ENCODE measurements at regions not wholly inside any gene's neighbourhood (a gene's known extent, or its start where the extent isn't known, plus 50 kb on each side); places are given as distances from the start of the nearest gene placed in this dataset.

GRCh38 chr6:125503181-125503580 is 201.4 kb upstream of the HDDC2 start:
- Histone ChIP-seq H3K79me2 (ENCODE audit: insufficient read depth, low read length) (no peaks in the 10 kb centered on the region), H3K4ac (ENCODE audit: low read depth, low read length) (no peak overlapping the region), H3K18ac (ENCODE audit: insufficient read length, low read depth, low read length) (no peak overlapping the region), H2AFZ (ENCODE audit: low read length) (no peak overlapping the region), H3K4me1 (ENCODE audit: insufficient read depth, low read length) (peaks cover 11% of the 10 kb centered on the region; the same call in 1 of the 2 replicates), H4K20me1 (ENCODE audit: control insufficient read depth, insufficient read depth, insufficient read length) (no peaks in the 10 kb centered on the region), H3T11ph (ENCODE audit: low read length) (no peak overlapping the region), H3K23me2 (ENCODE audit: insufficient read length, low read depth, low read length, poor library complexity, severe bottlenecking) (no peaks in the 10 kb centered on the region), H3K9me3 (ENCODE audit: control insufficient read depth, low read depth, low read length) (no peaks in the 10 kb centered on the region), H3K79me1 (ENCODE audit: insufficient read depth, low read depth, low read length, poor library complexity, severe bottlenecking) (no peaks in the 10 kb centered on the region), H3K9ac (ENCODE audit: extremely low read depth, insufficient read length, low read length) (no peak overlapping the region), H3K27ac (ENCODE audit: insufficient read length, low read depth, low read length) (no peak overlapping the region), H3K4me2 (ENCODE audit: insufficient read depth, insufficient read length, low read length) (peak overlapping the region; percentile 45), H3K27me3 (ENCODE audit: insufficient read depth, low read length) (no peaks in the 10 kb centered on the region), H2BK20ac (ENCODE audit: low read depth, low read length, poor library complexity, severe bottlenecking) (no peak overlapping the region), H4K91ac (ENCODE audit: insufficient read length, low read depth, low read length) (no peak overlapping the region), H4K8ac (replicated peaks; ENCODE audit: insufficient read length, low read depth, low read length) (no peak overlapping the region), H3K14ac (ENCODE audit: insufficient read depth, low read length) (no peak overlapping the region), H2AK5ac (ENCODE audit: insufficient read length, low read length) (no peak overlapping the region), H2BK120ac (ENCODE audit: low read depth, low read length, poor library complexity, severe bottlenecking) (no peak overlapping the region), H4K5ac (ENCODE audit: insufficient read length, low read depth, low read length) (no peak overlapping the region), H2BK15ac (ENCODE audit: low read depth, low read length) (no peak overlapping the region), H2BK12ac (ENCODE audit: insufficient read length, low read depth, low read length) (no peak overlapping the region), H3K23ac (ENCODE audit: insufficient read length, low read depth, low read length) (no peak overlapping the region), H3K56ac (ENCODE audit: insufficient read length, low read depth, low read length) (no peak overlapping the region), H2BK5ac (ENCODE audit: insufficient read length, low read length) (no peak overlapping the region)
- WGBS (ENCODE audit: extremely low coverage, insufficient read length, low lambda C conversion rate): no CpG with 5 or more reads among the region's 3 CpGs
- TF ChIP-seq CTCF (conservative IDR thresholded peaks at IDR 0.05): no peak
- Mint-ChIP-seq H3K4me3 (peak overlapping the region in 1 of 2 experiments; percentile 33; a peak in 1 of 5 replicates), H3K9me3 (peaks cover 4 to 7% of the 10 kb centered on the region in 2 experiments; a peak in 4 of 5 replicates), H3K27ac (peak overlapping the region; percentile 51 to 85 (median 75); a peak in 4 of 7 replicates), H3K27me3 (ENCODE audit: low read depth) (no peaks in the 10 kb centered on the region), H3K36me3 (ENCODE audit: insufficient read depth in 1 of 3, low read depth in 3 of 3) (no peaks in the 10 kb centered on the region; a peak in 2 of 7 replicates), H3K4me1 (peaks cover 33 to 38% of the 10 kb centered on the region in 2 experiments)
- peak; percentile 28 for DNase-seq
